Brain microvascular endothelial cell (primary cell): ENCODE measurements at regions not wholly inside any gene's neighbourhood (a gene's known extent, or its start where the extent isn't known, plus 50 kb on each side); places are given as distances from the start of the nearest gene placed in this dataset.

Experiments
- DNase-seq: peaks from one replicate; pipeline ENCODE4 v3.0.0-alpha.2; 2020
- H3K27ac ChIP-seq: fragments of 250-450 bp; sonication (Bioruptor Pico); 2 replicates; pipeline ENCODE4 v1.5.1; 2020; ENCODE audit warnings: mild to moderate bottlenecking, moderate library complexity
- H3K27me3 ChIP-seq: fragments of 250-450 bp; sonication (Bioruptor Pico); replicated peaks from 2 replicates; pipeline ENCODE4 v1.5.1; 2020; ENCODE audit warnings: mild to moderate bottlenecking
- H3K36me3 ChIP-seq: fragments of 250-450 bp; sonication (Bioruptor Pico); replicated peaks from 2 replicates; pipeline ENCODE4 v1.5.1; 2020; ENCODE audit warnings: mild to moderate bottlenecking
- H3K4me3 ChIP-seq: 2 replicates; pipeline ENCODE4 v1.5.1; 2011; ENCODE audit warnings: low read depth, mild to moderate bottlenecking, control low read depth, low read length, moderate library complexity
- CTCF ChIP-seq: IDR thresholded peaks from 2 replicates; pipeline ENCODE4 v1.5.1; 2011; ENCODE audit warnings: low read depth, mild to moderate bottlenecking, moderate library complexity, low read length, control low read depth, inconsistent platforms; ENCODE audit errors: missing control alignments
- in situ Hi-C: cut with HindIII; loops from 2 replicates; pipeline ENCODE4 v1.10.0; 2017; ENCODE audit warnings: low sequenced_read_pairs, low pct_ligation_motif_present

GRCh38 chr13:89988206-89988605 lies 1359.3 kb upstream of the MIR17HG start:
- TF ChIP-seq CTCF: no peak
- no peaks in the 10 kb centered on the region for H3K36me3 ChIP-seq
- no peak overlapping the region for H3K27ac ChIP-seq
- H3K4me3 ChIP-seq: no peak overlapping the region
- in situ Hi-C loops: no loop called here
- no peak for DNase-seq
- no peaks in the 10 kb centered on the region for H3K27me3 ChIP-seq

GRCh38 chr13:90003566-90003965 lies 1343.9 kb upstream of the MIR17HG start:
- Histone ChIP-seq H3K4me3 (no peak overlapping the region), H3K27ac (no peak overlapping the region), H3K36me3 (no peaks in the 10 kb centered on the region), H3K27me3 (no peaks in the 10 kb centered on the region)
- no peak for TF ChIP-seq CTCF
- no peak for DNase-seq
- in situ Hi-C loops: no loop called here

GRCh38 chr13:90008707-90009149 lies 1338.8 kb upstream of the MIR17HG start:
- DNase-seq: no peak
- TF ChIP-seq CTCF: no peak
- no peaks in the 10 kb centered on the region for H3K36me3 ChIP-seq
- H3K4me3 ChIP-seq: no peak overlapping the region
- H3K27me3 ChIP-seq: no peaks in the 10 kb centered on the region
- in situ Hi-C loops: no loop called here
- H3K27ac ChIP-seq: no peak overlapping the region

GRCh38 chr13:90014038-90014437 lies 1333.4 kb upstream of the MIR17HG start:
- H3K27ac ChIP-seq: no peak overlapping the region
- TF ChIP-seq CTCF: no peak
- DNase-seq: no peak
- no peaks in the 10 kb centered on the region for H3K27me3 ChIP-seq
- H3K4me3 ChIP-seq: no peak overlapping the region
- in situ Hi-C loops: no loop called here
- no peaks in the 10 kb centered on the region for H3K36me3 ChIP-seq

- in situ Hi-C loops: no loop called here
- no peaks in the 10 kb centered on the region for H3K27me3 ChIP-seq
- no peak for TF ChIP-seq CTCF
- H3K36me3 ChIP-seq: no peaks in the 10 kb centered on the region
- H3K4me3 ChIP-seq: no peak overlapping the region
- DNase-seq: no peak
- no peak overlapping the region for H3K27ac ChIP-seq
Measured at GRCh38 chr13:90015565-90016507, 1331.7 kb upstream of the MIR17HG start.
